GM18867 (cell line): ENCODE measurements at regions not wholly inside any gene's neighbourhood (a gene's known extent, or its start where the extent isn't known, plus 50 kb on each side); places are given as distances from the start of the nearest gene placed in this dataset.

Experiments
- ATAC-seq: cut with Tn5 transposase; IDR thresholded peaks from one replicate; pipeline ENCODE4 v1.9.1; 2021; ENCODE audit warnings: mild to moderate bottlenecking, moderate library complexity; ENCODE audit not compliant: unreplicated experiment

DNA sequence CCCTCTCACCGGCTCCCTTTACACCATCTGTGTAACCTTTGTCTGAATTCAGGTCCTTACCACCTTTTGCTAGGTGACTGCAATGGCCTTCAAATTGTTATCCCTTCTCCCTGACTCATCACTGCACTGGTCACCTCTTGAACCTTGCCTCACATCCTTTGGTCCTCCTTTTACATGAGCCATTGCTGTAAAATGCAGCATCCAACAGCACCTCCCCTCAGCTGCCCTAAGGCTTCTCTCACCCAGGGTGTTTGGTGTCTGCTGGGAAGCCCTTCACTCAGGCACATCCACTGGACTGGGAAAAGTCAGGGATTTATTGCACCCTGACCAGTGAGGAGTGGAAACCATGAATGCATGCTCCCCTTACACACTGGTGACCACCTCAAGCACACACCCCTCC, 192.5 kb upstream of the GATB start:
- no peak for ATAC-seq

- ATAC-seq, result no peak
These were observed 192.0 kb upstream of the GATB start for GRCh38 chr4:151952711-151953254.

DNA sequence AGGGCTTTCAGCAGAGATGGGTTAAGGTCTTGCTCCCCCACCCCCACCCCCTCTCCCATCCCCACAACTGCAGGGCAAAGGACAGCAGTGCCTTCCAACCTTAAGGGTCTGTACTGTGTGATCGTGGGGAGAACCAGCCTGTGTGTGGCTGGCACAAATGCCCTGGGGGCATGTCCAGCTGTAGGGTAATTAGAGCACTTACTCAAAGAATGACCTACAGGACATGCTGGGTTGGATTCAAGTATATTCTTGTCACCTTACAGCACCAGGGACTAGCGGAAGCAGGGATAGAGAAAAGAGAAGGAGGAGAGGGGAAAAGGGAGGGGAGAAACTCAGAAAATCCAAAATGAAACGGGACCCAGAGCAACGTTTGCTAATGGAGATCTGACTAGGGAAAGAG, 191.3 kb upstream of the GATB start:
- no peak for ATAC-seq

GRCh38 chr4:151951671-151952050, 190.9 kb upstream of the GATB start:
- ATAC-seq, result no peak

GRCh38 chr4:151950993-151951670, 190.3 kb upstream of the GATB start:
- ATAC-seq, result no peak

DNA sequence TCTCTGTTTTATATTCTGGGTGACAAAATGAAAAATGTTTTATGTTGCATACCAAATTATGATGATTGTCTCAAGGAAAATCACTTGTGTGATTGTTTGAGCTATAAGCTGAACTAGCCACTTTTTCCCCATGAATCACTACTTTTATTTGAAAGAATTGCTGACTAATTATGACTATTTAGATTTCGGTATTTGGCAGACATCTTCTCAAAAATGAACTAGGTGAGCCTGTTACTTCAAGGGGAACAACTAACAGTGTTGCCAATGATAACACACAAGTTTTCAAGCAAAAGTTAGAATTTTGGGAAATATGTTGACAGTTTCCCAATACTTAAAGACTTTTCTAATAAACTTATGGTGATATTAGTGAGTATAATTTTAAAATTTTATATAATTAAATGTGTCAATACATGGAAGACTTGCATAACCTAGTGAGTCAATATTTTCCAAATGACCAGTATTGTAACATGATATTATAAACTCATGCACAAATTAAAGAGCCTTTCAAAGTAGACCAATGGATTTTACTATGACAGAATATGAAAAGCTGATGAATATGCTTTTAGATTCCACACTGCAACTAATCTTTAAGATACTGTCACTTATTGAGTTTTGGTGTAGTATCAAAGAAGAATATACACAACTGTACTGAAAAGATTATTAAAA, 187.7 kb upstream of the GATB start:
- ATAC-seq, result no peak

DNA sequence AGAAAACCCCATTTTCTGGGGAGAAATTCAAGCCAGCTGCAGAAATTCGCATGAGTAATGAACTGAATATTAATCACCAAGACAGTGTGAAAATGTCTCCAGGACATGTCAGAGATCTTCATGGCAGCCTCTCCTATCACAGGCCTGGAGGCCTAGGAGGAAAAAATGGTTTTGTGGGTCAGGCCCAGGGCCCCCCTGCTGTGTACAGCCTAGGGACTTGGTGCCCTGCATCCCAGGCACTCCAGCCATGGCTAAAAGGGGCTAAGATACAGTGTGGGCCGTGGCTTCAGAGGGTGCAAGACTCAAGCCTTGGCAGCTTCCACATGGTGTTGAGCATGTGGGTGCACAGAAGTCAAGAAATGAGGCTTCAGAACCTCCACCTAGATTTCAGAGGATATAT, 185.9 kb upstream of the GATB start:
- no peak for ATAC-seq

- no peak for ATAC-seq
These were observed 182.2 kb upstream of the GATB start for GRCh38 chr4:151942971-151943370.

DNA sequence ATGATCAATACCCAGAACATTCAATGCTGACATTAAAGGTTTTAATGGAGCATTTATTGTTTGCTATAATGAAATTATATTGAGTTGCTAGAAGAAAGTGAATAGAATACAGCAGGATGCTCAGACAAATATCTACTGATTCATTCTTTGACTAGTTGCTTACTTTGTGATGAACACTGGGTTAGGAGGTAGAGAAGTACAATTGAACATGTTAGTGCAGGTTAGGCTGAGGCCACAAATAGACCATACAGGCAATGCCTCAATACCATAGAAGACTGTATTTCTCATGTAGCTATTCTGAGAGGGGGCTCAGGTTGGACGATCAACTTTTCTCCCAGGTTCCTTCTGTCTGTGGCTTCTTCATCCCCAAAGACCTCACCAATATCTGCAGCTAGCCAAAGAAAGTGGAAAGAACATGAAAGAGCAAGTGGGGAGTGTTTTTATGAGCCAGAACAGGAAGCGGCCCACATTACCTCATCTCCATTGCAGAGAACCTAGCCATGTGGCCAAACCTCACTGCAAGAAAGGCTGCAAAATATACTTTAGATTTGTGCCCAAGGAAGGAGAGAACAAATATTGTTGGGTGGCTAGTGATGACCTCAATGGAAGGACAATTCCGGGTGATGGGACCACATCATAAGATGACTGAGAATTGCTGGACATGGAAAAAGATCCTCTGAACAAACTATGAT, 180.3 kb upstream of the GATB start:
- no peak for ATAC-seq

- ATAC-seq, result no peak
These were observed 179.5 kb upstream of the GATB start for GRCh38 chr4:151940291-151940690.

DNA sequence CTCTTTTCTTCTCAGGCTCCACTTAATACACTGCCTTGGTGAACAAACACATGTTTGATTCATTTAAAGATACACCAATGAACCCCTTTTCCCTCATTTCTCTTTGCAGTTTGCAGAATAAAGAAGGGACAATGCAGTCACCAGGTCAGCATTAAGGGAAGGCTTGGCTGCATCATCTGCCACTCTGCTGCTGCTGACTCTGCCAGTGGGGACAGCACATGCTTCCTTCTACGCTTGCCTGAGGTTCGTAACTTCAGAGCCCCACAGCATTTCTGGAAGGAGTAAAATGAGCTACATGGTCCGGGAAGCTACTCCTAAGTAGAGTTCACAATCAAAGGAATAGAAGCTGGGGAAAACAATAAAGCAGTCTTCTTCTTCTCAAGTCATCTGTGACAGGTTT, 178.9 kb upstream of the GATB start:
- ATAC-seq, result no peak

- no peak for ATAC-seq
These were observed 174.6 kb upstream of the GATB start for GRCh38 chr4:151935411-151935810.

DNA sequence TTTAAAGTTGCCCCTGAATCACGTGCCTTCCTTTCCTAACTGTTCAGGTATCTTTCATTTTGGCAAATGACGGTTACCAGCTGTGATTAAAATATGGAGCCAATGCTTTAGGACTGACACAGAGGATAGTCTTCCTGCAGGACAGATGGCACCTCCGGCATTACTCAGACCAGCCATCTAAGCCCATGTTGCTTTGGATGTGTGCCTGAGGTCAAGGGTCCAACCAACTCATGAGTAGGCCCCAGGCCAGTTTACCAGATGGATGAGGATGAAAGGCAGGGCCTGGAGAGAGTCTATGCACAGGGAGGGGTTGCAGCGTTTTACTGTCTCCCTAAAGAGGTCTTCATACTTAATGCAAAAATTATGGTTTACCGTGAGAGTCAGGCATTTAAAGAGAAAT, 174.0 kb upstream of the GATB start:
- ATAC-seq, result no peak

- no peak for ATAC-seq
These were observed 172.5 kb upstream of the GATB start for GRCh38 chr4:151933122-151933827.

DNA sequence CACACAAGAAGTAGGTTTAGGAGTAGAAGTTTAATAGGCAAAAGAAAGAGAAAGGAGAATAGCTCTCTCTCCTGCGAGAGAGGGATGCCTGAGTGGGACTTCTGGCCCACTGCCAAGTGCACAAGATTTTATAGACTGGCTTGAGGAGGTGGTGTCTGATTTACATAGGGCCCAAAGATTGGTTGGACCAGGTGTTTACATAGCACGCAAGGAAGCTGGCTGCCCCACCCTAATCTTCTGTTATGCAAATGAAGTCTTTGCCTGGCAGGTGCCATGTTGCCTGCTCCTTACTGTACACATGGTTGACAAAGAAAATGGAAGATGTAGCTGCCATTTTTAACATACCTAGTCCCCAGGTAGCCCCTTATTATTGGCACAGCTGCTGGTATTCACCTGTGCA, 170.8 kb upstream of the GATB start:
- ATAC-seq, result no peak

GRCh38 chr4:151930372-151930771, 169.6 kb upstream of the GATB start:
- no peak for ATAC-seq

- ATAC-seq, result no peak
These were observed 167.3 kb upstream of the GATB start for GRCh38 chr4:151928112-151928511.

GRCh38 chr4:151922811-151923210, 162.0 kb upstream of the GATB start:
- ATAC-seq, result no peak

GRCh38 chr4:151922306-151922705, 161.5 kb upstream of the GATB start:
- ATAC-seq, result no peak

DNA sequence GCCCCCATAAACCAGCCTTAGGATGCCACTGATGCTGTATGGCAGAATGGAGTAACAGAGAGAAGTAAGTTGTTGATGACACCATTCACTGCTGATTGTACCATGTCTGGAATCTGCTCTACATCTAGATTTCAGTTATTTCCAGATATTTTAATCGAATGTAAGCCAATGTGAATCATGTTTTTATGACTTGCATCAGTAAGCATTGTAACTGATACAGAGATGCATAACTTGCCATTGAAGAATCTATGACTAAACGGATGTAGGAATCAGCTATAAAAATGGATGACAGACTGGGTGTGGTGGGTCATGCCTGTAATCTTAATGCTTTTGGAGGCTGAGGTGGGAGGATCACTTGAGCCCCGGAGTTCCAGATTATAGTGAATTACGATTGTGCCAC, 161.0 kb upstream of the GATB start:
- ATAC-seq, result no peak

DNA sequence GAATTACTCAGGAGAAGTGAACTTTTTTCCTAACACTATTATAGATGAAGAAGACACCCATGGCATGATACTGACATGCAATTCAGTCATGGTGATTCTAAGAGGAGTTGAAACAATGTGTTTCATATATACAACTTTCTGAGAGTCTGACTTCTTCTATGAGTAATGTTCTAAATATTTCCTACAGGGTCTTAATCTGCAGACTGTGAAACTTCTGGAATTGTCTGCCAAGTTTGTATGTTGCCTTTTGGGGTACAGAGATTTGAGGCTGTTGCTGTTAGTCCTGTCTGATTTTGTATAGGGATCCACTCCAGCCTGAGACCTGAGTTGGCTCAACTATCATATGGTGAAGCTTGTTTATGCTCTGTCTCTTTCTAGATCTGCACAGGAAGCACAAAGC, 160.6 kb upstream of the GATB start:
- ATAC-seq, result no peak
